Right cardiac atrium (tissue), 5 donors: ENCODE measurements at regions not wholly inside any gene's neighbourhood (a gene's known extent, or its start where the extent isn't known, plus 50 kb on each side); places are given as distances from the start of the nearest gene placed in this dataset.
A peak's percentile ranks its signal among the peaks of the same experiment; 100 is the strongest.

Experiments
- ATAC-seq, 2 donors: fragments of 200-7000 bp; cut with Tn5 transposase; one replicate each; pipeline versions ENCODE4 v1.8.0 to v1.9.1; 2020; ENCODE audit warnings: moderate library complexity in 2 of 2, mild to moderate bottlenecking in 1 of 2
- DNase-seq, 3 donors: peaks; one replicate each; pipeline ENCODE4 v3.0.0-alpha.2; 2020
- H3K27ac ChIP-seq: one replicate; pipeline ENCODE4 v1.5.1; 2013; ENCODE audit warnings: mild to moderate bottlenecking, low read length, control low read depth, moderate library complexity
- H3K27me3 ChIP-seq: one replicate; pipeline ENCODE4 v1.6.1; 2013; ENCODE audit not compliant: control insufficient read depth, insufficient read depth
- H3K4me1 ChIP-seq: one replicate; pipeline ENCODE4 v1.6.1; 2013; ENCODE audit warnings: low read length; ENCODE audit not compliant: control insufficient read depth, insufficient read depth
- H3K4me3 ChIP-seq: one replicate; pipeline ENCODE4 v1.5.1; 2013; ENCODE audit warnings: low read length, control low read depth
- H3K9me3 ChIP-seq: one replicate; pipeline ENCODE4 v1.6.1; 2013; ENCODE audit warnings: low read length; ENCODE audit not compliant: control insufficient read depth
- WGBS: extraction: QIAGEN DNeasy Blood & Tissue Kit; methylation state at CpG from one replicate; pipeline ENCODE4 v1.1.7; 2013; 5-methylcytosine and 5-hydroxymethylcytosine counted together
- intact Hi-C, 4 donors: fragments of 100-400 bp; cut with DNase I; formaldehyde crosslinking; loops; one replicate each; pipeline versions ENCODE4 v1.11.0 to v1.14.0; 2022 to 2023
- donor health status: healthy with polysubstance abuse.
- donor health status: DM: no; HTN: yes; CAD: no.
- donor health status: DM: no; HTN: no; CAD: no.
- donor health status: DM: no; HTN: yes; CAD: no; lungs with severe emphysema.
- donor health status: DM: yes; HTN: yes; CAD: no.

GRCh38 chr6:14783594-14783993, 462.3 kb upstream of the JARID2 start:
- Histone ChIP-seq H3K4me3 (no peak overlapping the region), H3K27ac (no peak overlapping the region), H3K4me1 (no peaks in the 10 kb centered on the region), H3K9me3 (no peaks in the 10 kb centered on the region), H3K27me3 (no peaks in the 10 kb centered on the region)
- ATAC-seq (no peak), DNase-seq (peak in 1 of 3 donors; percentile 61)
- 96% methylated on average over 35 of the region's 35 CpGs for WGBS
- intact Hi-C loops = no loop called here

GRCh38 chr6:14784596-14785492, 461.0 kb upstream of the JARID2 start:
- WGBS = 67% methylated on average over 15 of the region's 15 CpGs
- H3K9me3 ChIP-seq = no peaks in the 10 kb centered on the region
- no peak overlapping the region for H3K27ac ChIP-seq
- no peaks in the 10 kb centered on the region for H3K4me1 ChIP-seq
- ATAC-seq (no peak), DNase-seq (no peak)
- H3K27me3 ChIP-seq = no peaks in the 10 kb centered on the region
- intact Hi-C loops = no loop called here
- no peak overlapping the region for H3K4me3 ChIP-seq

- DNase-seq = no peak
- 73% methylated on average over 2 of the region's 2 CpGs for WGBS
- ATAC-seq = no peak
- intact Hi-C loops = no loop called here
- Histone ChIP-seq H3K27ac (no peak overlapping the region), H3K27me3 (no peaks in the 10 kb centered on the region), H3K9me3 (no peaks in the 10 kb centered on the region), H3K4me3 (no peak overlapping the region), H3K4me1 (no peaks in the 10 kb centered on the region)
Observed at GRCh38 chr6:14785493-14785790, 460.4 kb upstream of the JARID2 start.

- WGBS = 100% methylated on average over 3 of the region's 3 CpGs
- Histone ChIP-seq H3K27ac (no peak overlapping the region), H3K4me1 (no peaks in the 10 kb centered on the region), H3K9me3 (no peaks in the 10 kb centered on the region), H3K27me3 (no peaks in the 10 kb centered on the region), H3K4me3 (no peak overlapping the region)
- no peak for ATAC-seq
- DNase-seq = no peak
- intact Hi-C loops = no loop called here
Observed at GRCh38 chr6:14786008-14786407, 459.9 kb upstream of the JARID2 start.

- Histone ChIP-seq H3K4me3 (no peak overlapping the region), H3K9me3 (no peaks in the 10 kb centered on the region), H3K4me1 (no peaks in the 10 kb centered on the region), H3K27ac (no peak overlapping the region), H3K27me3 (no peaks in the 10 kb centered on the region)
- ATAC-seq = no peak
- 96% methylated on average over 3 of the region's 3 CpGs for WGBS
- intact Hi-C loops = no loop called here
- DNase-seq = no peak
Observed at GRCh38 chr6:14786455-14786854, 459.4 kb upstream of the JARID2 start.

DNA sequence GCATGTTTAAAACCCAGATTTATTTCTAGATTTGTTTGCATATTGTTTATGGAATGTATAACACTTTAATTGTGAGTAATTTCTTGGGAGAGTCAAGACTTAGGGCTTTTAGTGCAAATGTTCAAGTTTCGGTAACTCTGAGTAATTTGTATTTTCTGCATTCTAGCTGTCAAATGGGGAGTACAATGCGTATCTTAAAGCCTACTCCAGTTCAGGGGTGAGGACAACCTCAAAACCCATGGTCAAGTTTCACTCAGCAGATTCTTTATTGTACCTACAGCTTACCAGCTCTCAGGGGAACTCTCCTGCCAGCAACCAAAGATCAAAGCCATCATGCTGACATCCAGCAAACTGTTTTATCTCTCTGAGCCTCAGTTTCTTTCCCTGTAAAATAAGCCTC, 458.6 kb upstream of the JARID2 start:
- H3K4me1 ChIP-seq = no peaks in the 10 kb centered on the region
- ATAC-seq (no peak), DNase-seq (no peak)
- H3K9me3 ChIP-seq = no peaks in the 10 kb centered on the region
- no peak overlapping the region for H3K27ac ChIP-seq
- no peak overlapping the region for H3K4me3 ChIP-seq
- intact Hi-C loops = no loop called here
- no peaks in the 10 kb centered on the region for H3K27me3 ChIP-seq
- WGBS = 95% methylated on average over 2 of the region's 2 CpGs

DNA sequence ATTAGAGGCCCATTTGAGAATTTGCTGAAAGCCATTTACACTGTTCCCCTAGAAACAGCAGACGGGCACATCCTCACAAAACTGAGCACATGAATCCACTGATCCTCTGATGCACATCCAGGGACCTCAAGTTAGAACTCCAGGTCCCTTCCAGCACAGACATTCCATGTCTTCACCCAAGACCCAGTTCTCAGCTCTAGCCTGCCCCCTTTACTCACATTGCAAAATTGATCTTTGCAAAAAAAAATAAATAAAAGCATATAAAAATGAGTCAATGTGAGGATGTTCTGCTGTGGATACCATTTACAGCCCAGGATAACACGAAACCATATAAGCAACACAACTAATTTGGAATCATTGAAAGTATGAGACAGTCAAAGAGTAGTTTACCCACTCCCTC, 458.2 kb upstream of the JARID2 start:
- Histone ChIP-seq H3K4me1 (no peaks in the 10 kb centered on the region), H3K27me3 (no peaks in the 10 kb centered on the region), H3K27ac (no peak overlapping the region), H3K4me3 (no peak overlapping the region), H3K9me3 (no peaks in the 10 kb centered on the region)
- ATAC-seq (no peak), DNase-seq (no peak)
- intact Hi-C loops = no loop called here
- WGBS = 96% methylated on average over 2 of the region's 2 CpGs

- H3K27me3 ChIP-seq = no peaks in the 10 kb centered on the region
- no peaks in the 10 kb centered on the region for H3K4me1 ChIP-seq
- intact Hi-C loops = no loop called here
- no peak for DNase-seq
- H3K9me3 ChIP-seq = no peaks in the 10 kb centered on the region
- 51% methylated on average over 4 of the region's 4 CpGs for WGBS
- ATAC-seq = no peak
- no peak overlapping the region for H3K4me3 ChIP-seq
- H3K27ac ChIP-seq = no peak overlapping the region
Observed at GRCh38 chr6:14789996-14790395, 455.9 kb upstream of the JARID2 start.

GRCh38 chr6:14790976-14791375, 454.9 kb upstream of the JARID2 start:
- H3K27me3 ChIP-seq = no peaks in the 10 kb centered on the region
- H3K27ac ChIP-seq = no peak overlapping the region
- H3K4me1 ChIP-seq = peaks cover 2% of the 10 kb centered on the region
- no peak overlapping the region for H3K4me3 ChIP-seq
- intact Hi-C loops = no loop called here
- no peaks in the 10 kb centered on the region for H3K9me3 ChIP-seq
- ATAC-seq = no peak
- no peak for DNase-seq
- 59% methylated on average over 1 of the region's 1 CpG for WGBS

DNA sequence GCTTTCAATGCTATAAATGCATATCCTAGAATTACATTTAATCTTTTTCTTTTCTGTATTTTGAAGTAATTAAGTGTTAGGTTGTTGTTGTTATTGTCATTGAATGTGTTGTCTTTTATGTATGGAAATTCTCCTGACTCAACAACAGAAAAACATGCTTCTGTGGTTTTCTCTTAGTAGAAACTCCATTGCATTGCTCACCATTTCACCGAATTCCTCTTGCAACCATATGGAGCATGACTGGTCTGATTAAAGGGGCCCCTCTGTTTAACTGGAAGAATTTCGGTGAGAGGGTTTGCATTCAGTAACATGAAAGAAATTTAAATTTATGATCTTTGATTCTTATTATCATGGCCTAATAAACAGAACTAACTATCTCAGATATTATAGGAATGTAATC, 454.3 kb upstream of the JARID2 start:
- H3K27ac ChIP-seq = no peak overlapping the region
- WGBS = 92% methylated on average over 2 of the region's 2 CpGs
- H3K4me1 ChIP-seq = peaks cover 2% of the 10 kb centered on the region
- H3K9me3 ChIP-seq = no peaks in the 10 kb centered on the region
- ATAC-seq (no peak), DNase-seq (no peak)
- no peak overlapping the region for H3K4me3 ChIP-seq
- no peaks in the 10 kb centered on the region for H3K27me3 ChIP-seq
- intact Hi-C loops = no loop called here

DNA sequence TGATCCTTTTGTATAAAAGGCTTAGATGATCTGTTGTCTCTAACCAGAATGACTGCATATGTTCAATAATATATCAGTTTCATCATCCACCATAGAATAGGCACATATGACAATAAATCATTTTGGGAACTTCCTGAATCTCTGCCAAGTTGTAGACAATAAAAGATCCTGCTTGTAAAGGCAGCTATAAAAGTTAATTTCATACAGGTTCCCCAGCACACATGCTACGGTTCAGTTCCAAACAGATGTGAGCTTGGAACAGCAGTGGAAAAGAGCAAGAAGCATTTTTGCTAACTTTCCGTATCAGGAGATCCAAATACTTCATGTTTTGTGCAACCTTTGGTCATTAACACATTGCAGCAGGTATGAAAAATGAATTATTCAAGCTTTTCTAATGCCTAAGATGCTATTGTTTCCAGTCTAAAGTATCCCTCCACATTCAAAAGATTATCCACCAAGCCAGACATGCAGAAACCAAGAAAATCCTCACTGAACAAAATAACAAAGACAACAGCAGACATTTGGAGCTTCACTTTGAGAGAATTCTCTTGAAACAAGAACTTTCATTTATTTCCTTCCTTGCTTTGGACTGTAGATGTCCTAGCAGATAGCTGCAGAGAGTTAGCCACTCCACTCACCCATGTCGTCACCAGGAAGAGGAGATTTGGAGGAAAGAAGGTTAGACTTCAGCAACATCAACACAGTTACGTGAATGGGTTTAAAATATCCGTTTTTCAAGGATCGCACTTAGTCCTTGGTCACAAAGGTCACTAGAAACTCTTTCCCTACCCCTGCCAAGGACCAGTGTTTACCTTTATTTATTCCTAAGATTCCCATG, 453.5 kb upstream of the JARID2 start:
- whole genome bisulfite sequencing = 86% methylated on average over 6 of the region's 6 CpGs

More for the DNA sequence above, 453.5 kb upstream of the JARID2 start:
- Histone ChIP-seq H3K27me3 (no peaks in the 10 kb centered on the region), H3K9me3 (no peaks in the 10 kb centered on the region), H3K4me1 (peaks cover 2% of the 10 kb centered on the region), H3K4me3 (no peak overlapping the region), H3K27ac (no peak overlapping the region)
- DNase-seq (no peak), ATAC-seq (no peak)
- intact Hi-C loops = no loop called here
